ENCODE measurements at regions not wholly inside any gene's neighbourhood (a gene's known extent, or its start where the extent isn't known, plus 50 kb on each side); places are given as distances from the start of the nearest gene placed in this dataset.

DNA sequence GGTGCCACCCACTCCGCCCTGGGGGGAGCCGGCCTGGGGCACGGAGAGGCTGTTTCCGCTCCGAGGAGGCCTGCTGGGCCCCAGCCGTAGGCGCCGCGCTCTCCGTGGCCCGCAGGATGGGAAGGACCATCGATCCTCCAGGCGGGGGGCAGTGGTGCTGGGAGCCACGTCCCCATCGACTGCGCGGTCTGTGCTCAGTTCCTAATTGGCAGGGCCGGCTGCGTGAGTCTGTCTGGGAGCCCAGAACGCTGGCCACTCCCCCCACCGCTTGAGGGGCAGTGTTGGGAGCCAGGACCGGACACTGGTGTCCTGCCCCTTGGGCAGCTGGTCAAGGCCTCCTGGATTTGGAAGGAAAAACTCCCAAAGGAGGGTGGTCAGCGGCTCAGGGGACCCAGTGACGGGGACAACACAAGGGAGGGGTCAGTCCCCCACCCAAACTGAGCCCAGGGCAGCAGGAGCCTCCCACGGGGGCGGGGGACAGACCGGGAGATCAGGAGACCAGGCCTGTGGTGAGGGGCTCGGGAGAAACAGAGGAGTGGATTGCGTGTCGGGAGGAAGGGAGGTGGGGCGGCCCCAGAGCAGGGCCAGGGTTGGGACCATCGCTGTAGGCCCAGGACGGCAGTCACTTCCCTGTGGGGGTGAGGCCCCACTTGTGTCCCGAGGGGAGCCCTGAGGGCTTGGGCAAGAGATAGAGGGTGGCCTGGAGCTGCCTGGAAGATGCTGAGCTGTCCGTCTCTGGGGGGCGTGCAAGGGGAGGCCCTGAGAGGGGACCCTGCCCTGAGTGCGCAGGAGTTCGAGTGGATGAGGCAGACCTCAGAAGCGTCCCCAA is 89.0 kb downstream of the UNCX start:
- Histone ChIP-seq H3K36me3 (no peaks in the 10 kb centered on the region), H3K27me3 (no peaks in the 10 kb centered on the region), H3K4me3 (no peak overlapping the region), H3K9me3 (no peaks in the 10 kb centered on the region), H3K4me1 (no peaks in the 10 kb centered on the region), H3K27ac (no peak overlapping the region)
- intact Hi-C loops (cut with DNase I), result no loop called here
- no peak for DNase-seq (ENCODE audit: extremely low spot score in 2 of 2)
- TF ChIP-seq POLR2A (IDR thresholded peaks at IDR 0.05), result no peak
- no peak for TF ChIP-seq POLR2AphosphoS5 (IDR thresholded peaks at IDR 0.05; ENCODE audit: insufficient read depth in 1 of 2, low read depth in 1 of 2)
- TF ChIP-seq, protein P1, sequence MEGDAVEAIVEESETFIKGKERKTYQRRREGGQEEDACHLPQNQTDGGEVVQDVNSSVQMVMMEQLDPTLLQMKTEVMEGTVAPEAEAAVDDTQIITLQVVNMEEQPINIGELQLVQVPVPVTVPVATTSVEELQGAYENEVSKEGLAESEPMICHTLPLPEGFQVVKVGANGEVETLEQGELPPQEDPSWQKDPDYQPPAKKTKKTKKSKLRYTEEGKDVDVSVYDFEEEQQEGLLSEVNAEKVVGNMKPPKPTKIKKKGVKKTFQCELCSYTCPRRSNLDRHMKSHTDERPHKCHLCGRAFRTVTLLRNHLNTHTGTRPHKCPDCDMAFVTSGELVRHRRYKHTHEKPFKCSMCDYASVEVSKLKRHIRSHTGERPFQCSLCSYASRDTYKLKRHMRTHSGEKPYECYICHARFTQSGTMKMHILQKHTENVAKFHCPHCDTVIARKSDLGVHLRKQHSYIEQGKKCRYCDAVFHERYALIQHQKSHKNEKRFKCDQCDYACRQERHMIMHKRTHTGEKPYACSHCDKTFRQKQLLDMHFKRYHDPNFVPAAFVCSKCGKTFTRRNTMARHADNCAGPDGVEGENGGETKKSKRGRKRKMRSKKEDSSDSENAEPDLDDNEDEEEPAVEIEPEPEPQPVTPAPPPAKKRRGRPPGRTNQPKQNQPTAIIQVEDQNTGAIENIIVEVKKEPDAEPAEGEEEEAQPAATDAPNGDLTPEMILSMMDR (IDR thresholded peaks at IDR 0.05), result no peak

DNA sequence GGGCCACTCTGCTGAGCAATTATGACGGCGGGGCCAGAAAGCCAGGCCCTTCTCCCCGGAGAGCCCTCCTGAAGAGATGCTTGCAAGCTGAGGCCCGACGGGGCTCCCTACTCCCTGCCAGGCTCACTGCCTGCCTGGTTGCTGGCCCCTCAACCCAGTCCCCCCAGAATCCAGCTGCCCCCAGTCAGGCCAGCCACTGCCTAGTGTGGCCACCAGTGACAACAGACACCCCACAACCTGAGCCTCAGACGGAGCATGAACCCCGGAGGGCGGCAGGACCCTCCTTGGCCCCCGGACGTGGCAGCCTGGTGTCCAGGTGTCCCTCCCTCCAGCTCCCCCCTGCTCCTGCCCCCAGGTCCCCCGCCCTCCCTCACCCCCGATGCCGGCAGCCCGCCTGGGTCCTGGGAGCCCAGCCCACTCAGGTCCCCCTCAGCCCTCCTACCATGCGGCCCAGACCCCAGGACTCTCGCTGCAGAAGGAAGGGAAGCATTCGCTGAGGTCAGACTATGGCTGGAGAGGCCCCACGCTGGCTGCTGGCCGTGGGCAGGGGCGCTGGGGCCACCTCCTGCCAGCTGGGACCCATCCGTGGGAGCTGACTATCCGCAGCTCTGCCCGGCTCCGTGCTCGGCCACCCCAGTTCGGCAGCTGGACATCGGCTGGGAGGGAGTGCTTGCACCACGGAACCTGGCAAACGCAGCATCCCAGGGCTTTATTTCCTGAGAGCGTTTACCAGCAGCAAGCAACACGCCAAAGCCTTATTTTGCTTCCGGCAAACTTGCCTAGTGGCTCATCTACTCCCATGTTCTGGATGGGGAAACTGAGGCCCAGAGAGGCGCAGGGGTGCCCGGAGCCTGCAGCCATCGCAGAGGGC is 89.8 kb downstream of the UNCX start:
- intact Hi-C loops (cut with DNase I), result no loop called here
- Histone ChIP-seq H3K27ac (no peak overlapping the region), H3K4me3 (no peak overlapping the region), H3K9me3 (no peaks in the 10 kb centered on the region), H3K27me3 (no peaks in the 10 kb centered on the region), H3K4me1 (no peaks in the 10 kb centered on the region), H3K36me3 (no peaks in the 10 kb centered on the region)
- TF ChIP-seq, protein P1 (IDR thresholded peaks at IDR 0.05), result no peak
- TF ChIP-seq POLR2A (IDR thresholded peaks at IDR 0.05), result no peak
- TF ChIP-seq POLR2AphosphoS5 (IDR thresholded peaks at IDR 0.05; ENCODE audit: insufficient read depth in 1 of 2, low read depth in 1 of 2), result no peak
- DNase-seq (ENCODE audit: extremely low spot score in 2 of 2), result no peak

DNA sequence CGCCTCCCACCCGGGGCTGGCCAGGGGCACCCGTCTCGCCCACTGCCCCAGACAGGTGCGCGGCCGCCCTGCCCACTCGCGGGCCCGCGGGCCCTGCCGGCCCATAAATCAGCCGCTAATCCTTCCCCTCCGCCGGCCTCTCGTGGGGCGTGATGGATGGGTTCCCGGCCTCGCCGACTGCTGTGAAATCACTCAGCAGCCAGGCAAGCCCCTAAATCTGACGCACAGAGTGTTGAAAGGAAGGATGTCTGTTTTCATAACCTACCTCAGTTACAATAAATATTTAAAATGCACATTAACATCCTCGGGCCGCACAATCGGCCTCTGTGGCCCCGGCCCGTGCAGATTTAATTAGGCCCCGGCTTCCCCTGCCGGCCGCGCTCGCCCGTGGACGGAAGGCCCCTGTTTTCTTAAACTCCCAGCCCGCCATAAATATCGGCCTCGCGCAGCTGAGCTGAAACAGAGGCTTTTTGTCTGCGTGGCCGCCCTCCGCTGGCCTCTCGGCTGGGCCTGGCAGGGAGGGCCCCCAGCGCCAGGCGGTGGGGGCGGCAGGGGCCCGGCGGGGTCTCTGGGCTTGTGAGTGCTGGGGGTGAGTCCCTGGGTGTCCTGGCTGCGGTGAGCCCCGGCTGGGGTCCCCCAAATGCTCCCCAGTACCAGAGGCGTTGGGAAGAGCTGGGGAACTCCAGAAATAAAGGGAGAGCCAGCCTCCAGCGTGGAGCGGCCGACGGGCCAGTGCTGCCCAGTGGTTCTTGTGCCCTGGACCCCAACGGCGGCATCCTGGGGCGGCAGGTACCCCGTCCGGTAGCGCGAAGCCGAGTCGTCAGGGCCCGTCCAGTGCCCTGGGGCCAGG is 90.7 kb downstream of the UNCX start:
- no peak overlapping the region for H3K27ac ChIP-seq
- no peaks in the 10 kb centered on the region for H3K36me3 ChIP-seq
- TF ChIP-seq, protein P1 (IDR thresholded peaks at IDR 0.05), result no peak
- TF ChIP-seq POLR2A (IDR thresholded peaks at IDR 0.05) (no peak), POLR2AphosphoS5 (IDR thresholded peaks at IDR 0.05; ENCODE audit: insufficient read depth in 1 of 2, low read depth in 1 of 2) (no peak)
- H3K27me3 ChIP-seq, result no peaks in the 10 kb centered on the region
- no peaks in the 10 kb centered on the region for H3K9me3 ChIP-seq
- intact Hi-C loops (cut with DNase I), result no loop called here
- H3K4me1 ChIP-seq, result no peaks in the 10 kb centered on the region
- DNase-seq (ENCODE audit: extremely low spot score in 2 of 2), result no peak
- no peak overlapping the region for H3K4me3 ChIP-seq

DNA sequence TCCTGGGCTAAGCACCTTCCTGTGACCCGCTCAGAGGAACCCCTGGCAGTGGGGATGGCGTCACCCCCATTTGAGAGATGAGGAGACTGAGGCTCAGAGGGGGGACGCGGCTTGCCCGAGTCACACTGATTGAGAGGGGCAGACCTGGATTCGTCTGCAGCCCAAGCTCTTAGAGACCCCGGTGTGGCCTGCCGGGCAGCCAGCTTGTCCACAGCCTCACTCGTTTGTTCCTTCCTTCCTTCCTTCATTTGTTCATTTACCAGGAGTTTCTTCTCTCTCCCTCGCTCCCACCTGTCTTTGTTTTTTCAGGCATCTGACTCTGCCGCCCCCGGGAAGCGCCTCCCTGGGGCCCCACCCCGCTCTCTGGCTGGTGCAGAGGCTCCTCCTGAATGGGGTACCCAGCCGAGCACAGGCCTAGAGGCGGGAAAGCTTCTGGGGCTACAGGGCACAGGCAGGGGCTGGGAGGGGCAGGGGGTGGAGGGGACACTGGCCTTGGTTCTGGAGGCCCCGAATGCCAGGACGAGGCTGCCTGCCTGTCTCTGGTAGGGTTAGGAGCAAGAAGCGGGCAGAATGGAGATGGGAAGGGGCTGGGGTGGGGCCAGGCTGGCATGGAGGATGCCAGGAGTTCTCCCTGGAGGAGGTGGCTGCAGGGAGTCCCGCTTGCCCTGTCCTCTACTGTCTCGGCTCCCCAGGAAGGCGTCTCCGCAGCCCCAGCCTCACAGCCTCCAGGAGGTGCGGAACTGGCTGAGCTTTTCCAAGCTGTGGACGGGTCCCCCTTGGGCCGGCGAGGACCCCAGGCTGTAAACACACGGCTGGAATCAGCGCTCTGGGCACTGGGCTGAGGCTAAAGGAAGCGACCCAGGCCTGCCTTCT is 91.6 kb downstream of the UNCX start:
- Histone ChIP-seq H3K27ac (no peak overlapping the region), H3K4me3 (no peak overlapping the region), H3K4me1 (no peaks in the 10 kb centered on the region), H3K9me3 (no peaks in the 10 kb centered on the region), H3K36me3 (no peaks in the 10 kb centered on the region), H3K27me3 (no peaks in the 10 kb centered on the region)
- TF ChIP-seq, protein P1 (IDR thresholded peaks at IDR 0.05), result no peak
- TF ChIP-seq POLR2A (IDR thresholded peaks at IDR 0.05) (no peak), POLR2AphosphoS5 (IDR thresholded peaks at IDR 0.05; ENCODE audit: insufficient read depth in 1 of 2, low read depth in 1 of 2) (no peak)
- DNase-seq (ENCODE audit: extremely low spot score in 2 of 2), result no peak
- intact Hi-C loops (cut with DNase I), result no loop called here
